ENCODE measurements at regions not wholly inside any gene's neighbourhood (a gene's known extent, or its start where the extent isn't known, plus 50 kb on each side); places are given as distances from the start of the nearest gene placed in this dataset.
A peak's percentile ranks its signal among the peaks of the same experiment; 100 is the strongest.

- no peak for TF ChIP-seq CTCF (IDR thresholded peaks at IDR 0.05; ENCODE audit: borderline replicate concordance, insufficient read depth, low read depth, low read length)
- H3K4me3 ChIP-seq (ENCODE audit: low read depth, low read length), result no peak overlapping the region
Measured at GRCh38 chr9:26657958-26658357, 234.6 kb downstream of the CAAP1 start.

- H3K4me3 ChIP-seq (ENCODE audit: low read depth, low read length), result no peak overlapping the region
- peak; percentile 42 for TF ChIP-seq CTCF (IDR thresholded peaks at IDR 0.05; ENCODE audit: borderline replicate concordance, insufficient read depth, low read depth, low read length)
Measured at GRCh38 chr9:26656003-26656870, 236.4 kb downstream of the CAAP1 start.

GRCh38 chr9:26655166-26655565, 237.4 kb downstream of the CAAP1 start:
- TF ChIP-seq CTCF (IDR thresholded peaks at IDR 0.05; ENCODE audit: borderline replicate concordance, insufficient read depth, low read depth, low read length), result no peak
- no peak overlapping the region for H3K4me3 ChIP-seq (ENCODE audit: low read depth, low read length)

GRCh38 chr9:26650325-26650724, 242.3 kb downstream of the CAAP1 start:
- no peak overlapping the region for H3K4me3 ChIP-seq (ENCODE audit: low read depth, low read length)
- no peak for TF ChIP-seq CTCF (IDR thresholded peaks at IDR 0.05; ENCODE audit: borderline replicate concordance, insufficient read depth, low read depth, low read length)

- H3K4me3 ChIP-seq (ENCODE audit: low read depth, low read length), result no peak overlapping the region
- TF ChIP-seq CTCF (IDR thresholded peaks at IDR 0.05; ENCODE audit: borderline replicate concordance, insufficient read depth, low read depth, low read length), result no peak
Measured at GRCh38 chr9:26643826-26644225, 248.8 kb downstream of the CAAP1 start.

- H3K4me3 ChIP-seq (ENCODE audit: low read depth, low read length), result no peak overlapping the region
- TF ChIP-seq CTCF (IDR thresholded peaks at IDR 0.05; ENCODE audit: borderline replicate concordance, insufficient read depth, low read depth, low read length), result no peak
Measured at GRCh38 chr9:26639761-26640160, 252.8 kb downstream of the CAAP1 start.

GRCh38 chr9:26637101-26637500, 255.5 kb downstream of the CAAP1 start:
- H3K4me3 ChIP-seq (ENCODE audit: low read depth, low read length), result no peak overlapping the region
- TF ChIP-seq CTCF (IDR thresholded peaks at IDR 0.05; ENCODE audit: borderline replicate concordance, insufficient read depth, low read depth, low read length), result no peak

Measured in GM12875 (cell line).